Right ventricle myocardium superior (tissue), 1 donor: ENCODE measurements at regions not wholly inside any gene's neighbourhood (a gene's known extent, or its start where the extent isn't known, plus 50 kb on each side); places are given as distances from the start of the nearest gene placed in this dataset.
A peak's percentile ranks its signal among the peaks of the same experiment; 100 is the strongest.

Source experiments
- ATAC-seq: fragments of 200-7000 bp; cut with Tn5 transposase; one replicate; pipeline ENCODE4 v1.9.1; 2020; ENCODE audit warnings: mild to moderate bottlenecking; ENCODE audit not compliant: poor library complexity
- DNase-seq: peaks from one replicate; pipeline ENCODE4 v3.0.0-alpha.2; 2020
- intact Hi-C: fragments of 100-400 bp; cut with DNase I; formaldehyde crosslinking; loops from one replicate; pipeline ENCODE4 v1.11.2; 2022
- donor health status: DM: no; HTN: yes; CAD: no; lungs with severe emphysema.

GRCh38 chr5:167995844-167996425 lies 295.5 kb upstream of the WWC1 start:
- ATAC-seq: no peak
- intact Hi-C loops: no loop called here

GRCh38 chr5:167998148-167998767 lies 293.2 kb upstream of the WWC1 start:
- intact Hi-C loops: no loop called here
- ATAC-seq (peak; percentile 82), DNase-seq (no peak)

More at GRCh38 chr5:167995844-167996425, 295.5 kb upstream of the WWC1 start:
- no peak for DNase-seq

- ATAC-seq: peak; percentile 32
- no peak for DNase-seq
- intact Hi-C loops: no loop called here
Observed at GRCh38 chr5:167999182-167999581, 292.3 kb upstream of the WWC1 start.

- intact Hi-C loops: no loop called here
- ATAC-seq (no peak), DNase-seq (no peak)
Observed at GRCh38 chr5:168001318-168001717, 290.1 kb upstream of the WWC1 start.

GRCh38 chr5:168002116-168002515 lies 289.3 kb upstream of the WWC1 start:
- ATAC-seq (no peak), DNase-seq (no peak)
- intact Hi-C loops: no loop called here

GRCh38 chr5:168005093-168005492 lies 286.4 kb upstream of the WWC1 start:
- no peak for DNase-seq
- ATAC-seq: no peak
- intact Hi-C loops: no loop called here

- no peak for DNase-seq
- intact Hi-C loops: no loop called here
- no peak for ATAC-seq
Observed at GRCh38 chr5:168005936-168006335, 285.5 kb upstream of the WWC1 start.

- ATAC-seq: peak; percentile 57
- DNase-seq: no peak
- intact Hi-C loops: no loop called here
Observed at GRCh38 chr5:168006456-168007130, 284.9 kb upstream of the WWC1 start.

GRCh38 chr5:168007286-168007685 lies 284.2 kb upstream of the WWC1 start:
- ATAC-seq: no peak
- intact Hi-C loops: no loop called here
- no peak for DNase-seq

- DNase-seq (no peak), ATAC-seq (no peak)
- intact Hi-C loops: no loop called here
Observed at GRCh38 chr5:168008555-168008954, 282.9 kb upstream of the WWC1 start.

- intact Hi-C loops: no loop called here
- ATAC-seq (no peak), DNase-seq (no peak)
Observed at GRCh38 chr5:168011096-168011495, 280.3 kb upstream of the WWC1 start.

- DNase-seq (no peak), ATAC-seq (no peak)
- intact Hi-C loops: no loop called here
Observed at GRCh38 chr5:168012006-168012405, 279.4 kb upstream of the WWC1 start.

GRCh38 chr5:168013546-168013945 lies 277.9 kb upstream of the WWC1 start:
- intact Hi-C loops: no loop called here
- ATAC-seq (no peak), DNase-seq (no peak)

GRCh38 chr5:168014433-168015123 lies 276.9 kb upstream of the WWC1 start:
- intact Hi-C loops: no loop called here
- DNase-seq (no peak), ATAC-seq (no peak)

- ATAC-seq (no peak), DNase-seq (no peak)
- intact Hi-C loops: no loop called here
Observed at GRCh38 chr5:168015506-168015905, 275.9 kb upstream of the WWC1 start.

GRCh38 chr5:168017313-168017712 lies 274.1 kb upstream of the WWC1 start:
- intact Hi-C loops: no loop called here
- ATAC-seq (no peak), DNase-seq (no peak)

GRCh38 chr5:168019143-168019542 lies 272.3 kb upstream of the WWC1 start:
- intact Hi-C loops: no loop called here
- ATAC-seq (no peak), DNase-seq (no peak)

GRCh38 chr5:168020542-168021294 lies 270.7 kb upstream of the WWC1 start:
- ATAC-seq: peak; percentile 27
- no peak for DNase-seq
- intact Hi-C loops: loop anchor here (10.0 kb wide), 1 partner anchor 296 kb away; no protein-coding TSS in a partner anchor
